ENCODE measurements at regions not wholly inside any gene's neighbourhood (a gene's known extent, or its start where the extent isn't known, plus 50 kb on each side); places are given as distances from the start of the nearest gene placed in this dataset.

DNA sequence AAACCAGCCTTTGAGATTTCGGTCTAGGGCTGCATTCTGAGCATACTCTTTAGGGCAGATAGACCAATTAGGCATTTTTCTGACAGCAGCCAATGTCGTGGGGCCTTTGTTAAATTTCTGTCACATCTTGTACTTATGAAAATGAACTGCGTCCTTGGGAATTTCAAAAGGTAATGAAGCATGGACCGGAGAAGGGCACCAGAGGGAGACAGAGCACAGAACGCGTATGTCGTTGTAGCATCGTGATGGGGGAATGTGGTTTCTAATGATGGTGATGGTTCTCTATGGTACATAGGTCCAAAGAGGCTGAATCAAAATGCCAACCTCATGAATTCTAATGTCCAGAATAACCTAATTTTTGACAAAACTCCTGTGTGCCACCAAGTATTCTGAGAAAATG is 483.9 kb upstream of the CRIM1 start:
- Histone ChIP-seq H3K36me3 (no peaks in the 10 kb centered on the region), H3K27me3 (no peaks in the 10 kb centered on the region), H3K4me1 (no peaks in the 10 kb centered on the region), H3K9me3 (no peaks in the 10 kb centered on the region), H3K27ac (no peak overlapping the region), H3K4me3 (no peak overlapping the region)
- TF ChIP-seq POLR2A (IDR thresholded peaks at IDR 0.05) (no peak), POLR2AphosphoS5 (IDR thresholded peaks at IDR 0.05) (no peak)
- TF ChIP-seq, protein P1, sequence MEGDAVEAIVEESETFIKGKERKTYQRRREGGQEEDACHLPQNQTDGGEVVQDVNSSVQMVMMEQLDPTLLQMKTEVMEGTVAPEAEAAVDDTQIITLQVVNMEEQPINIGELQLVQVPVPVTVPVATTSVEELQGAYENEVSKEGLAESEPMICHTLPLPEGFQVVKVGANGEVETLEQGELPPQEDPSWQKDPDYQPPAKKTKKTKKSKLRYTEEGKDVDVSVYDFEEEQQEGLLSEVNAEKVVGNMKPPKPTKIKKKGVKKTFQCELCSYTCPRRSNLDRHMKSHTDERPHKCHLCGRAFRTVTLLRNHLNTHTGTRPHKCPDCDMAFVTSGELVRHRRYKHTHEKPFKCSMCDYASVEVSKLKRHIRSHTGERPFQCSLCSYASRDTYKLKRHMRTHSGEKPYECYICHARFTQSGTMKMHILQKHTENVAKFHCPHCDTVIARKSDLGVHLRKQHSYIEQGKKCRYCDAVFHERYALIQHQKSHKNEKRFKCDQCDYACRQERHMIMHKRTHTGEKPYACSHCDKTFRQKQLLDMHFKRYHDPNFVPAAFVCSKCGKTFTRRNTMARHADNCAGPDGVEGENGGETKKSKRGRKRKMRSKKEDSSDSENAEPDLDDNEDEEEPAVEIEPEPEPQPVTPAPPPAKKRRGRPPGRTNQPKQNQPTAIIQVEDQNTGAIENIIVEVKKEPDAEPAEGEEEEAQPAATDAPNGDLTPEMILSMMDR (IDR thresholded peaks at IDR 0.05): no peak
- no peak for ATAC-seq
- whole genome bisulfite sequencing, 2 donors (ENCODE audit: low coverage in 1 of 2): 60 to 86% methylated on average over 7 to 8 of the region's 8 CpGs

DNA sequence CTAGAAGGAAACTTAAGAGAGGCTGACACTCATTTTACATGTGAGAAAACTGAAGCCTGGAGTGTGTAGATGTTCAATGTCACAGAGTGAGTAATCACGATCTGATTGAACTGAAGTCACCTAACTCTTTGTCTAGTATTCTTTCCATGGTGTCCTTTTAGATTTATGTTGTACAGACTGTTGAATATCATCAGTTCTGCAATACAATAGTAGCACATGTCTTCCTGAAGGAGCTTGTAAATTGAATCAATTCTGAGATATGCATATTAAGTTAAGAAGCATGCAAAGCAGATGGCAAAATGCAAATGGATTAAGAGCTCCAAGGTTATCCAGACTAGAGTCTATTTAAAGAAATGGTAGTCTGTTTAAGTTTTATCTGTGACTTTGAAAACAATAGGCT is 484.9 kb upstream of the CRIM1 start:
- H3K9me3 ChIP-seq: no peaks in the 10 kb centered on the region
- no peaks in the 10 kb centered on the region for H3K27me3 ChIP-seq
- TF ChIP-seq EP300 (IDR thresholded peaks at IDR 0.05) (no peak), POLR2A (IDR thresholded peaks at IDR 0.05) (no peak), POLR2AphosphoS5 (IDR thresholded peaks at IDR 0.05) (no peak)
- TF ChIP-seq, protein P1 (IDR thresholded peaks at IDR 0.05): no peak
- H3K36me3 ChIP-seq: no peaks in the 10 kb centered on the region
- 44 to 81% methylated on average over 1 of the region's 1 CpG for WGBS, 2 donors (ENCODE audit: low coverage in 1 of 2)
- H3K27ac ChIP-seq: no peak overlapping the region
- no peak for ATAC-seq
- H3K4me1 ChIP-seq: no peaks in the 10 kb centered on the region
- no peak overlapping the region for H3K4me3 ChIP-seq

DNA sequence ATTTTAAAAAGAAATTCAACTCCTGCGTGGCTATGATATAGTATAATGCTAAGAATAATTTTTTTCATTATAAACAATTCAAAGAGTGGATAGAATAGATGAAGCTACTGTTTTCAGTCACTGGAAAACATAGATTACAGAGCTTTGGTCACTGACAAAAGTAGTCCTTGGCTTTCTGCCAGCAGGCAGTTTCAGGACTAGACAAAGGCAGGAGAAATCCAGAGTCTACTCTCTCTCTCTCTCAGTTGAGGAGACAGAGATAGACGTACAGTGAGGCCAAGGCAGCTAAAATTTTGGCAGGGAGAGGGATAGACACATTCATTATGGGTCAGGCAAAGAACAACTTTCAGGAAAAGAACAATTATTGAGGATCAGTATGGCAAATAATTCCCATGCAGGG is 491.4 kb upstream of the CRIM1 start:
- no peaks in the 10 kb centered on the region for H3K36me3 ChIP-seq
- ATAC-seq: no peak
- WGBS, 2 donors (ENCODE audit: low coverage in 1 of 2): 24 to 33% methylated on average over 1 to 2 of the region's 2 CpGs
- H3K27me3 ChIP-seq: no peaks in the 10 kb centered on the region
- H3K4me3 ChIP-seq: no peak overlapping the region
- TF ChIP-seq POLR2AphosphoS5 (IDR thresholded peaks at IDR 0.05): no peak
- TF ChIP-seq, protein P1 (IDR thresholded peaks at IDR 0.05): no peak
- no peak for TF ChIP-seq POLR2A (IDR thresholded peaks at IDR 0.05)
- no peak for TF ChIP-seq EP300 (IDR thresholded peaks at IDR 0.05)
- H3K4me1 ChIP-seq: no peaks in the 10 kb centered on the region
- no peak overlapping the region for H3K27ac ChIP-seq
- H3K9me3 ChIP-seq: no peaks in the 10 kb centered on the region

DNA sequence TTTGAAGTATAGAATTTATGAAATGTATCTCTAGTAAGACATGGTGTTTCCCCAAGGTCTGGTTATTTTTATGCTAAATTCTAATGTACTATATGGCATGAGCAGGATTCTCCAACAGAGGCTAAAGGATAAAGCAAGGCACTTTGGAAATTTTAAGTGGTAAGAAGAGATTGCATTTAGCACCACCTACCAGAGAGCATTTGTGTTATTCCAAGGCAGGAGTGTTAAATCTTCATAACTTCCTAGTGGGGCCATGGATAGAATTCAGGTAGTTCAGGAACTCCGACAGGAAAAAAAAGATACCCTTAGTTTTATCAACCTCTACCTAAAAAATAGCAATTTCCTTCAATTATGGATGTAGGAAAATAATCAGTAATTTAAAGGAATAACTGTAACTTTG is 497.4 kb upstream of the CRIM1 start:
- H3K4me1 ChIP-seq: no peaks in the 10 kb centered on the region
- no peak overlapping the region for H3K27ac ChIP-seq
- no peak overlapping the region for H3K4me3 ChIP-seq
- no peak for ATAC-seq
- no peak for TF ChIP-seq EP300 (IDR thresholded peaks at IDR 0.05)
- no peak for TF ChIP-seq POLR2A (IDR thresholded peaks at IDR 0.05)
- no peak for TF ChIP-seq POLR2AphosphoS5 (IDR thresholded peaks at IDR 0.05)
- TF ChIP-seq, protein P1 (IDR thresholded peaks at IDR 0.05): no peak
- no peaks in the 10 kb centered on the region for H3K27me3 ChIP-seq
- 88 to 94% methylated on average over 1 of the region's 1 CpG for WGBS, 2 donors (ENCODE audit: low coverage in 1 of 2)
- no peaks in the 10 kb centered on the region for H3K36me3 ChIP-seq
- no peaks in the 10 kb centered on the region for H3K9me3 ChIP-seq

DNA sequence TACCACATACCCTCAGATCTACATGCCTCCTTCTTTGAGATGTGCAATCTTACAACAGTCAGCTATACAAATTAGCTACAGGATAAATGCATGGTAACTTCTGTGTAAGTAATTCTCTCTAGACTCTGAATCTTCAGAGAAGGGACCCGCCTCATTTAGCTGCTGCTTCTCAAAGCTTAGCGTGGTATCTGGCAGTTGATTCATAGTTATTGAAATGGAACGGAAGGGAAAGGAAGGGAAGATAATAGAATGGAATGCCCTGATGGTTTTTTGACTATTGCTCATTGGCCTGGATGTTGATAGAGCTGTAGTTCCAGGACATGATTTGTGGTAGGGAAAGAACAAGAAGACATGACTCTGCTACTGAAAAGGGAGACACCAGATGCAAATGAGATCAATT is 498.1 kb upstream of the CRIM1 start:
- 30 to 75% methylated on average over 3 of the region's 3 CpGs for WGBS, 2 donors (ENCODE audit: low coverage in 1 of 2)
- no peaks in the 10 kb centered on the region for H3K4me1 ChIP-seq
- no peak overlapping the region for H3K27ac ChIP-seq
- H3K9me3 ChIP-seq: no peaks in the 10 kb centered on the region
- no peaks in the 10 kb centered on the region for H3K36me3 ChIP-seq
- TF ChIP-seq EP300 (IDR thresholded peaks at IDR 0.05) (no peak), POLR2A (IDR thresholded peaks at IDR 0.05) (no peak), POLR2AphosphoS5 (IDR thresholded peaks at IDR 0.05) (no peak)
- TF ChIP-seq, protein P1 (IDR thresholded peaks at IDR 0.05): no peak
- H3K27me3 ChIP-seq: no peaks in the 10 kb centered on the region
- no peak overlapping the region for H3K4me3 ChIP-seq
- no peak for ATAC-seq
